Suppressor macrophage treated with lipopolysaccharide for 1 hour (primary cell): ENCODE measurements at regions not wholly inside any gene's neighbourhood (a gene's known extent, or its start where the extent isn't known, plus 50 kb on each side); places are given as distances from the start of the nearest gene placed in this dataset.
"Not testable (repeated sequence)": the region's sequence is repeated elsewhere in the genome, so short reads cannot be mapped to it uniquely, and the experiment has no call there.

Experiments
- DNase-seq, 3 donors: peaks; one replicate each; pipeline ENCODE4 v3.0.0-alpha.2; 2020 to 2022

DNA sequence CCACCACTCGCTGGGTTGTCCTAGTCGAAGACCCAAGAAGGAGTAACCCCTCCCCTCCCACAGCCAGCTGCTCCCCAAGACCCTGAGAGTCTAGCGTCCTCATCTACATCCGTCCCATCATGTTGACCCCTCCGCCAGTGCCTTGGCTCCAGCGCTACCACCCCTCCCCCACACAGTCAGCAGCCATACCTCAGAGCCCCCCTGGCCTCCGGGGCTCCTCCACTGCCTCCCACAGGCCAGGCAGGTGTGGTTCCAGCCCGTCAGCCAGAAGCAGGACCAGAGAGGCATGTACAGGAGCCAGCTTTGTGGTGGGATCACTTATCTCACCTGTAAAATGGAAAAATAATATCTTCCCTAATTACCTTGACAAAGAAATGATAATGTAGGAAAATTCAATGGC lies 51.5 kb upstream of the PHF21B start:
- DNase-seq, result no peak

DNA sequence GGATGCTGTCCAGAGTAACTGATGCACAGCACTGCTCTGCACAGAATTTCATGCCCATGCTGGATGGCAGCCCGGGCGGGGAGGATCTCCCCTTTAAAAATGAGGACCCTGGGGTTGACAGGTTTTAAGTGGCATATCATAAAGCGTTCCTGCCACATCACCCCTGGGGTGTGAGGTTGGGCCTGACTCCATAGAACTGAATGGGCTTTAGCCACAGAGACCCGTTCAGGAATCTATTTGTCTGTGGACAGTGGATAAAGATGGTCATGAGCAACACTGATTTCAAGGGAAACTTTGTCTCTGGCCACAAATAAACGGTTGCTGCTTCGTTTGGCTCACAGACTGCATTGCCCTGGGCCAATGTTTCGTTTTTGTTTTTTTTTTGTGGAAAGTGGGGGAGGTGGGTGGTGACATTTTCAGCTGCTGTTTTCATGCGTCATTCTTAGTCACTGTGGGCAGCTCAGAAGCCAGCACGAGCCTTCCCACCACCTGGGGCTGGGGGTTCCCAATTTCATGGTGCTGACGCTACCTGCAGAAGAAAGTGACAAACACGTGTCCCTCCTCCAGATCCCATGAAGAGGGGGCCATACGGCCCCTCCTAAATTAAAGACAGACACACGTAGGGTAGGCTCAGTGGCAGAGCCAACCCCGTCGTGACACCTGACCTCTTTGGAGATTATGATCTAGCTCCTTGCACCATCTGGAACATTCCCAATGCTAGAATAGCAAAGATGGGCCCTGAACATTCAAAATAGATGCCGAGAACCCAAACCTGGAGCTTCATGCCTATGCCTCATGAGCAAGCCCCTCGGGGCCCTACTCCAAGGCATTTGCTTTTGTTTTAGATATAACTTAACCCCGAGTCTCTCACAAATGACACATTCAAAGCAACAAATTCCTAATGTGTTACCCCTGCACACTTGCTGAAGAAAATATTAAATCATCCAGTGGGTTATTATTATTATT lies 54.8 kb upstream of the PHF21B start:
- DNase-seq, result peak; percentile 61 to 66 (median 63)

DNA sequence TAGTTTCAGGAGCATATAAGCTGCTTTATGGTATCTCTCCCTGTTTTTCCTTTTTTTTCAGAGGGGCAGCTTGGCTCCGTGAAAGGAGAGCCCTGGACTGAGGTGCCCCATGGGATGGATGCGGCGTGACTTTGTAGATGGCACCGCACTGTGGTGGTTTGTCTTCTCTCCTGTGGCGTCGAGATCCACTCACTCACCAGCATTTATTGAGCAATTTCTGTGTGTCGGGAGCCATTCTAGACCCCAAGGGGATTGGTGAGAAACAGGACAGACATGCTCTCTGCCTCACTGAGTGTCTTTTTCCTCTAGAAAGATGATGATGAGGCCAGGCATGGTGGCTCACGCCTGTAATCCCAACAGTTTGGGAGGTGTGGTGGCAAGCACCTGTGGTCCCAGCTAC lies 55.9 kb upstream of the PHF21B start:
- DNase-seq, result no peak

DNA sequence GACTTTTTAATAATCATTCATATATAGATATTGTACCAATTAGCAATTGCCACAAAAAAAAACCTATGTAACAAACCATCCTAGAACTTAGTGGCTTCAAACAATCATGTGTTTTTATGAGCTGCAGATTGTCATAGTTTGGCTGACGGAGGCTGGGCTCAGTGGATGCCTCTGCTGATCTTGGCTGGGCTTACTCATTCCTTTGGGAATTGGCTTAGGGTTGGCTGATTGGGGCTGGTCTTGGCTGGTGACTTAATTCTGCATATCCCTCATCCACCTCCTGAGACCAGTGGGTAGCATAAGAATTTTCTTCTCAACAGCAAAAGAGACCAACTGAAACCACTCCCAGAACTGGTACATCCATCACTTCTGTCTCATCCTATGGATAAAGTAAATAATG lies 57.9 kb upstream of the PHF21B start:
- DNase-seq, result no peak

DNA sequence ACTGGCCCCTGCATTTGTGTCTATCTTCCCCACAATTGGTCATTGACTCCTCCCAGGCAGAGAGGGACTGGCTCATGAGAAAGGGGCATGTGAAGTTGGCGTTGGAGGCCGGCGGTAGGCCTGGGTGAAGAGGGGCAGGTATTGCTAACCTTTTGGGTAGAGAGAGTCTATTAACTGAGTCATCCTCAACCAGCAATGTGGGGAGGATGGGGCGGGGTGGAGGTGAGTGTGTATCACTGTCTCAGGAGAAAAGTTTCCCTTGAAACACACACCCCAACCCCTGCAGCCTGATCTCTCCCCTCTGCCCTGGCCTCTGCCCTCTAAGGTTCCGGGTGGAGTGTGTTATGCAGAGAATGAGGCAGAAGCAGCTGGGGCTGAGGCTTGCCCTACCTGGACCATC lies 60.1 kb upstream of the PHF21B start:
- no peak for DNase-seq

DNA sequence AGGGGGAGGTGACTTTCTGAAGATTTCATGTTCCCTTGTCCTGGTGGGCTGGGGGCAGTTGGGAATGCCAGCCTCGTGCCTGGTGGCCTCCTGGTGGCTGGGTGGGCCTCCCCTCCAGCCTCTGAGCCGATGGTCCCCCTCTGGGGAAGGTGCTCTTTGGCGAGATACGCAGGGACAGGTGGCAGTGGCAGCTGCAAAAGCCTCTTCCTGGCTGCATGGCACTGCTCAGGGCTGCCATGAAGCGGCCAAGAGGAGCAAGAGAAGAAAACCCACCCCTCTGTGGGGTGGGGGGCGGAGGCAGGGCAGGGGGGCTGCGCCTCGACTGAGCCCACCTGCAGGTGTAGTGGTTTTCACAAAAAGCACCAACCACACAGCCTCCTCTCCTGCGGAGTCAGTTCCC lies 61.8 kb upstream of the PHF21B start:
- DNase-seq, result no peak

DNA sequence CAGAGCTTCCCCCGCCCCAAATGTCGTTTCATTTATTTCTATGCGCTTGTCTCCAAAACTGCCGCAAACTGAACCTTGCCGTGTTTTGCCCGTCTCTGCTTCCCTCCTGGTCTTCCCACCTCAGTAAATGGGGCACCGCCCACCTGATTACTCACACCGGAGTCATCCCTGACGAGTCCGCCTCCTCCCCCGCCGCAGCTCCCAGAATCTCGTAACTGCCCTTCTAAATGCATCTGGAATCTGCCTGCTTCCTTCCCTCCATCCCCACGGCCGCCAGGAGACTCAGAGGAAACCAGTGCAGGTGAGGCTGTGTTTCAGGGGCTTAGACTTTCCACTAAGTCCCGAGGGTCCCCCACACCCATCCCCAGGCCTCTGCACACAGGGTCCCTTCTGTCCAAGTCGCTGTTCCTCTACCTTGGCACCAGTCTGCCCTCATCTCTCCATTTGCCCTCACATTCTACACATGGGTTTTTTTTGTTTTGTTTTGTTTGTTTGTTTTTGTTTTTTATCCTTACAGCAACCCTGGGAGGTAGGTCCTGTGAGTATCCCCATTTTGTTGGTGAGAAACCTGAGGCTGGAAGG lies 62.6 kb upstream of the PHF21B start:
- peak; percentile 42 to 56 (median 45) for DNase-seq

DNA sequence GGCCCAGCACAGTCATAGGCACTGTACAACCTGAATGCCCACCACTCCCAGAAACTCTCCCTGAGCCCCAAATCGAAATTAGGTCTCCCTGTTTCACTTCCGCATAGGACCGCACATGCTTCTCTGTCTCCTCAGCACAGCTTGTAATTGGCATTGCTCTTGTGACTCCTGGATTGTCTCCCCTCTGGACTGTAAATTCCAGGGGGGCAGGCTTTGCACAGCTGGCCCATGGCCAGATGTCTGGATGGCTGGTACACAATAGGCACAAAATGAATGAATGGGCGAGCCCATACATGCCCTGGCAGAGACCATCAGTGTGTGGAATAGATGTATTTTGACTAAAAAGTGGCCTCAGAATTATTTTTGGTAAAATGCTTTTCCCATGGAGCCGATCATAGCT lies 63.3 kb upstream of the PHF21B start:
- no peak for DNase-seq

DNA sequence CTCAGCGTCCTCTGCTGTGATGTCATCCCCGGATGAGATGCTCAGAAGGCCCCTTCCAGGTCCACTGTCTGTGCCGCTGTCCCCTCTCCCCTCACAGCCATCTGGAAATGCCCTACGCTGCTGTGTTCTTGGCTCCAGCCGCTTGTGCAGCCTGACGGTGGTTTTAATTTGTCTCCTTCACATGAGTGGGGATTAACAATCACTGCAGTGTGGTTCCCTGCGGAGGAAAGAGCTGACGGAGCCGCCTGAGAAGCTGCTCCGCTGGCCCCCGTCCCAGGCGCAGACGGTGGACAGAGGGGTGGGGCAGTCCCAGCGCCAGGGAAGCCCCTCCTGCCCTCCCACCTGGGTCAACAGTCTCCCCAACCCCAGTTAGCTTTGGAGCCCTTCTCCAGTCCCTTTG lies 67.5 kb upstream of the PHF21B start:
- DNase-seq, result no peak

DNA sequence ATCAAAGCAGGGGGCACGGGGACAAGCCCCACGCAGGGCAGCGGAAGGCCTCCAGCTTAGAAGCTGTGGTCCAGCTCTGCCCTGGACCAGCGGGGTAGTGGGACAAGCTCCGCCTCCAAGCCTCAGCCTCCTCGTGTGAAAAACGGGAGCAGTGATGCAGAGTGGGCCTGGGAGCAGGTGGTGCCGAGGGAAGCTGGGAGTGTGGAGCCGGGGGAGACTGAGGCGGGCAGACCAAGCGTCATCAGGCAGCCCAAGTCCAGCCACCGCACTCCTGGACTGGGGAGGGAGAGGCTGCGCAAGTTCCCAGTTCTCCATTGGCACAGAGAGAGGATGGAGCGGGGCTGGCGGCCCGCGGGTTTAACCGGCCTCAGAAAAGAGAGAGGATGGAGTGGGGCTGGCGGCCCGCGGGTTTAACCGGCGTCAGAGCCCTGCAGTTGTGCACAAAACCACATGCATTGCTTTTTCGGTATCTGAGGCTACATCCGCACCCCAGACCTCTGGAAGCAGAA lies 68.1 kb upstream of the PHF21B start:
- no peak for DNase-seq

DNA sequence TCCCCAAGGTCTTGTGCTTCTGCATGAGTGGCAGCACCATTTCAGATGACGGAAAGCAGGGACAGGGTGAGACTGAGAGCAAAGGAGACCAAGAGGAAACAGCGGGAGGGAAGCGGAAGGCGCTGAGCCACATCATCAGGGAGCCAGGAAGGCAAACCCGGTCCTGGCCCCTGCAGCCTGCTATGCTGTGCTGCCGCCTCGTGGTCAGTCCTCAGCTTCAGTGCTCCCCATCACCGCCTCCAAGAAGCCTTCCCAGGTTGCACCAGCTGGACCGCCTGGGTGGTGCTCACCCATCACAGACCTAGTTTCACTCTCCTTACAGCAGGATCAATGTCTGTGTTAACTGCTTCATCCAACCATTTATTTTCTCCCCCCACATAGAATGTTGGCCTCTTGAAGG lies 73.0 kb upstream of the PHF21B start:
- DNase-seq, result peak in 2 of 3 donors; percentile 35 to 50

DNA sequence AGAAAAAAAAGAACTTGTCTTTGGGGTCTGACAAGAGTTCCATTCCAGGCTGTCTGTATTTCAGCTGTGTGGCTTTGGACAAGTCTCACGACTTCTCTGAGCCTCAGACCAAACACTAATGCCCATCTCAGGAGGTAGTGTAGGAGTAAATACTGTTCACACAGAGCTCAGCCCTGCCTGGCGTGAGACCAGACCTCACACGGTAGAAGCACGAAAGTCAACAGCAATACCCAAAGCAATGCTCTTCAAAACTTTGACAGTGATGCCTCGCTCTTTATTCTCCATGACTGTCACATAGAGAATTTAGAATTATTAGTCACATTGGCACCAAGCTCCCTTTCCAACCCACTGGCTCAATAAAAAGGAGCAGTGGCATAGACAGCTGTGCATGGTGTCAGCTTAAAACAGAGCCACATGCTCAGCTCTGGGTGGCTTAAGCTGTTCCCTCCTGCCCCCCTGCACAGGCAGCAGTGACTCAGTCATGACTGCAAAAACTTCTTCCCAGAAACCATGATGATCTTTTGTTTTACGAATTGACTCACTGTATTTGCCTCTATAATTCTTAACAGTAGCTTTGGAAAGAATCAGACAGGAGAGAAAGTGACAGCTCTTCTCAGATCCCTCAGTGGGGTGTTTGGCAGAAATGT lies 74.0 kb upstream of the PHF21B start:
- peak; percentile 17 to 54 (median 20) for DNase-seq

DNA sequence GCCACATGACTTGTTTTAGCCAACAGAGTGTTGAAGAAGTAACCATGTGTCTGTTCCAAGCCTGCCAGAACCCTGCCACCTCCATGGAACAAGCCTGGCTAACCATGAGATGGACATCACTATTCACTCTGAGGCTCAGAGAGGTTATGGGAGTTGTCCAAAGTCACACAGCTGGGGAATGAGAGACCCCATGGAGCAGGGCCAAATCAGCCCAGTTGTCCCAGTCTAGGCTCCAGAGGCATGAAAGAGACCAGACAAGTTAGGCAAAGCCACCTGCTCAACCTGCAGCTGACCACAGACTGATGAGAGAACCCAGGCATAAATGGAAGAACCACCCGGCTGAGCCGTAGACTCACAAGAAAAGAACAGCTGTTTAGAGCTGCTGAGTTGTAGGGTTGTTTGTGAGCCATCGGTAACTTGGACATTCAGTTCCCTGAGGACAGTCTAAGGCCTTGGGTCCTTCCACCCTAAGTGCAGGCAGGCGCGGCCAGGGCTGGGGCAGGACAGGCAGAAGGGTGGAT lies 74.7 kb upstream of the PHF21B start:
- DNase-seq, result no peak

DNA sequence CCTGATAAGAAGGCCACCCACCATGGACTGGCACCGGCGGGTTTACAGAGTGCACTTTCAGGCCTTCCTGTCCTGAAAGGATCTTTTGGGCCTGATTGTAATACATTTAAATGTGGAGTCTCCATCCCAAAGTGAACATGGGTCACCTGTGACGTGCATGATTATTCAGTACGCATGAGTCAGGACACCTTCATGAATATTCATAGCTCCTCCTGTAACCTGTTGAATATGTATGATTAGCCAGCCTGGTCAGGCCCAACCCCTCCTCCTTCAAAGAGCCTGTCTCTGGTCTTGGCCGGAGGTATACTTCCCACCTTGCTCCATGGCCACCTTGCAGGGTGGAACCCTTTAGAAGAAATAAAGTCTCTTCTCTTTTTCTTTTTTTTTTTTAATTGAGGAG lies 75.9 kb upstream of the NUP50 start:
- no peak for DNase-seq

DNA sequence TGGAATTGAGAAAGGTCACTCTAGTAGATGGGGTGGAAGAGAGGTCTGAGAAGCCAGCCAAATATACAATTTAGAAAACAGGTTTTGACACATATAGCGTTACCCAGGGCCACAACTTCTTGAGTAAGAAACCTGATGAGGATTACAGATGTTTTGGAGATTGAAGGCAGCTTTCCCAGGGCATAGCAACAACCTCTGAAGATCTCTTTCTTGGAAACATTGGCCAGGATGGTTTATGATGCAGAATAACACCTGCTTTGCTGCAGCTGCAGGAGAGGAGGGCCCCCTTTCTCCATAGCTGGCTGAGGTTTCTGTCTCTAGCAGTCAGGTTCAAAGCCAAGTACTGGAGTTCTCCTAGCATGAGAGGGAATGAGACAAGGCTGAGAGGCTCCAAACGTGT lies 75.1 kb upstream of the NUP50 start:
- no peak for DNase-seq

DNA sequence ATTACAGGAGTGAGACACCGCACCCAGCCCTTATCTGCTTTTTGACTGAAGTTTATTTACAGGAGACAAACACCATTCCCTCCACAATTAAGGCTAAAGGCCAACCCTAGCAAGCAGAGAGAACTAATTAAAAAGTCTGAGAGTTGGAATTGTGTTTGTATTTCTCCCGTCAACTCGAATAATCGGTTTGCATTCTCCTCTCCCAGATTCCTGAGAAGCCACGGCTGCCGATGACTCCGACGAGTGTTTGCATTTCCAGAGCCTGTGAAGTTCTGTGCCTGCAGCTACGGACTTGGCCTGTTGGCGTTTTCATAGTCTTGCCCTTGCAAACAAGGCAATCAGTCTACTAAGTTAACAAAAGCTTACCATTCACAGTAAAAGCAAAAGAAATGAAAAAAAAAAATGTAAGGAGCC lies 73.2 kb upstream of the NUP50 start:
- DNase-seq, result no peak

DNA sequence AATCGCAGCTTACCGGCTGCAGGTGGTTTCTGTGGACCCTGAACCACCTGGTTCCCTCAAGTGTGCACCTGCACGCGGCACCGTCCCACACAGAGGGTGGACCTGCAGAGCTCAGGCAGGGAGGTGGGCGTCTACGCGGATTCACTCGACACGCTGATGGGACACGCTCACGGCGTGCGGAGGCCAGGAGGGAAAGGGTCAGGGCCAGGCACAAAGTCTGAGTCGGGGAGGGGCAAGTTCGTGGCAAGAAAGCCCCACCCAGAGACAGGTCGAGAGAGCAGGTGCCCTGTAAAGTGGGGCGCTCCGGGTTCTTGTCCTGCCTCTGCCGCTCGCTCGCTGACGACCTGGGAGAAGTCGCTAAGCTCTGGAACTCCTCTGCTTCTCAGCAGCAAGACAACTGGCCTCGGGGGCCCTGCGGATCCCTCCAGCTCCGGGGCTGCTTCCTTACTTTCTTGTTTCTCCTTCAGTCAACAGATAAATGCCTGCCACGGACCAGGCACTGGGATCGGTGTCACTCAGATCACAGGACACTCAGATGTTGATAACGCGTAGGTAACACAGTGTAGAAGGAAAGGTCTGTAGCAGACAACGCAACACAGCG lies 72.4 kb upstream of the NUP50 start:
- DNase-seq, result no peak

DNA sequence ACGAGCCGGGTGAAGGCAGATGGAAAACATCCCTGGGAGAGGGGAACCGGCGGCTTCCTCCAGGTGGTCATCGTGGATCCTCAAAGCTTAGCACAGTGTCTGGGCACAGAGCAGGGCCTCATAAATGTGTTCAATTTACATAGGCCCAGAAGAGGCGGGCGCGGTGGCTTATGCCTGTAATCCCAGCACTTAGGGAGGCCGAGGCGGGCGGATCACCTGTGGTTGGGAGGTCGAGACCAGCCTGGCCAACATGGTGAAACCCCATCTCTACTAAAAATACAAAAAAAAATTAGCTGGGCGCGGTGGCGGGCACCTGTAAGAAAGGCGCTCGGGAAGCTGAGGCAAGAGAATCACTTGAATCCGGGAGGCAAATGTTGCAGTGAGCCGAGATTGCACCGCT lies 71.8 kb upstream of the NUP50 start:
- DNase-seq, result not testable (repeated sequence)

DNA sequence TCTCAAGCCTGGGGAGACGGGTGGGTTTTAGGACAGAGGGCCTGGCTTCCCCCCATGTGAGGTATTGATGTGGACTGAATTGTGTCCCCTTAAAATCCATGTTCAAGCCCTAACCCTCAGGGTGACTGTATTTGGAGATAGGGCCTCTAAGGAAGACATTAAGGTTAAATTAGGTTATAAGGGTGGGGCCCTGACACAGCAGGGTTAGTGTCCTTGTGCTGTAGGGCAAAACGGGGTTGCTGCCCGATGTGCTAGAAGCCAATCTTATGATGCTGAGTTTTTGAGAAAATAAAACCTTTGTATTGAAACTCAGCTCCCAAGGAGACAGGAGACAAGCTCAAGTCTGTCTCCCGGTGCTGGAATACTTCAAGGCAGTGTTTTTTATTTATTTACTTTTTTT lies 71.1 kb upstream of the NUP50 start:
- no peak for DNase-seq

DNA sequence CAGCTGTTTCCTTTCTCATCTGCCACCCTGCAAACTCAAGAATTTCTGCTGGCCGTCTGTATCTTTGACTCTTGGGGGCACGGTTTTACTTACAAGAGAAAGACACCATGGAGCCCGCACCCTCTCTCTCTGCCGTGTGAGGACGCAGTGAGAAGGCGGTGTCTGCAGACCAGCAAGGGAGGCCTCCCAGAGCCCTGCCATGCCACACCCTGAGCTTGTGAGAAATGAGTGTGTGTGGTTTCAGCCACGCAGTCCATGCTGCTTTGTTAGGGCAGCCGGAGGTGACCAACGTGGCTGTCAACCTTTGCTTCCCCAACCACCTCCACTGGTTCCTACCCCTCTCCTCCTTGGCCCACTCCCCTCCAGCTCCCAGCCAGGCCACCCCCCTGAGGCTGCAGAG lies 70.1 kb upstream of the NUP50 start:
- no peak for DNase-seq

DNA sequence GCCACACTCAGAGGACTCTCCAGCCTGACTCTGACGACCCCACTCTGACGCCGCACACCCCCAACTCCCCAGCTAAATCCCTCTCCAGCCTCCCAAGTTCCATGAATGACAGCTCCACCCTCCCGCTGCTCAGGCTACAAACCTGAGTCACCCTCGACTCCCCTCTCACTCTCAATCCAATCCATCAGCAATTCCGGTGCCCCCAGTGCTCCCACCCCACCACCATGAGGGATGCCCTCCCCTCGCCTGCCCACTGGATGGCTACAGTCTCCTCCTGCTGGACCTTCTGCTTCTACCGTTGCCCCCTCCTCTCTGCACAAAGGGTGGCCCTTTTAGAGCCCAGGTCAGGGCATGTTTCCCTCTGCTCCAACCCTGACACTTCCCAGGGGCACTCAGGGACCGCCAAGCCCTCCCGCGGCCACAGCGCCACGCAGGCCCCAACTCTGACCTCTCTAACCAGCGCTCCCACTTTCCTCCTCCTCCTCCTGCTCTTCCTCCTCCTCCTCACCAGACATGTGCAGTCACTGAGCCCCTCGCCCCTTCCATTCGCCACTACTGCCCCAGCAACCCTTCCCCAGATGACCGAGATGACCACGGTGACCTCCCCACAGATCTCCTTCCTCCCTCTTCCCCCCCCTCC lies 69.5 kb upstream of the NUP50 start:
- no peak for DNase-seq

DNA sequence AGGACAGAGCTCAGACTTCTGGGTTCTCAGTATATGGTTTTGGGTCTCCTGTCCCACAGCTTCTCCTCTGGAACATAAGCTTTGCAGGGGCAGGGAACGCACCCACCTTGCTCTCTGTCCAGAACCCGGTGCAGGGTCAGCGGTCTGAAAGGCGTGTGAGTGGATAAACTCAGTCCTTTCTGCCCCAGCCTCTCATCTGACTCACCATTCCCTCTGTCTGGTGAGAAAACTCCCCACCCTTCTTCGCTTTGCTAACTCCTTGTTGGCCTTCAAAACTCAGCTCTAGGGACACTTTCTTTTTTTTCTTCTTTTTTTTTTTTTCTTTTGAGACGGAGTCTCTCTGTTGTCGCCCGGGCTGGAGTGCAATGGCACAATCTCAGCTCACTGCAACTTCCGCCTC lies 68.9 kb upstream of the NUP50 start:
- DNase-seq, result no peak
